Colonic mucosa (tissue), 4 donors: ENCODE measurements at regions not wholly inside any gene's neighbourhood (a gene's known extent, or its start where the extent isn't known, plus 50 kb on each side); places are given as distances from the start of the nearest gene placed in this dataset.
A peak's percentile ranks its signal among the peaks of the same experiment; 100 is the strongest.

Source experiments
- DNase-seq: peaks from one replicate; pipeline ENCODE4 v3.0.0-alpha.2; 2020
- H3K27ac ChIP-seq: fragments of 200-600 bp; one replicate; pipeline ENCODE4 v1.8.0; 2021
- H3K27me3 ChIP-seq: fragments of 200-600 bp; one replicate; pipeline ENCODE4 v1.8.0; 2021
- H3K36me3 ChIP-seq: fragments of 200-600 bp; one replicate; pipeline ENCODE4 v1.8.0; 2021
- H3K4me1 ChIP-seq: fragments of 200-600 bp; one replicate; pipeline ENCODE4 v1.8.0; 2021; ENCODE audit warnings: mild to moderate bottlenecking
- H3K4me3 ChIP-seq: fragments of 200-600 bp; one replicate; pipeline ENCODE4 v1.8.0; 2021
- H3K9ac ChIP-seq, 2 donors: one replicate each; pipeline ENCODE4 v1.7.0; 2013; ENCODE audit warnings: control low read depth in 2 of 2, low read depth in 2 of 2, low read length in 2 of 2
- H3K9me3 ChIP-seq: fragments of 200-600 bp; one replicate; pipeline ENCODE4 v1.8.0; 2021
- intact Hi-C: fragments of 100-400 bp; cut with DNase I; formaldehyde crosslinking; loops from one replicate; pipeline ENCODE4 v1.14.1; 2022
- TF ChIP-seq, protein P1 (sequence below): fragments of 200-600 bp; IDR thresholded peaks from one replicate; pipeline ENCODE4 v1.8.0; 2022; ENCODE audit warnings: antibody characterized with exemption, mild to moderate bottlenecking
- donor health status: healthy.
- donor health status: DM: no; HTN: no; CAD: no.
- donor health status: DM: no; HTN: no; CAD: no.

DNA sequence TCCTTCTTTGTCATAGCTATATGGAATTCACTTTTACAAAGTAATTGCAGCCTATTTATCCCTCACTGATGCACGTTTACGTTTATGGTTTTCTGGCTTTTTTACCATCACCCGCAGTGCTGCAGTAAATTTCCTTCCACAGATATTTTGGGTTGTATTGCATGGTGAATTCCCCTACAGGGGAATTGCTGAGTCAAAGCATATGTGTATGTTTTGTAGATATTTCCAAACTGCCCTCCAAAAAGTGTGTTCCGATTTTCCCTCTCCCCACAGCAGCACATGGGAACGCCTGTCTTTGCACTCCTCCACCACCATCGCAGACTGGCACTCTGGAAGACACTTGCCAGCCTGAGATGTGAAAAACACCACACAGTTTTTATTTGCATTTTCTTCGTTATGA, 80.6 kb upstream of the UXS1 start:
- H3K27ac ChIP-seq, result no peak overlapping the region
- no peaks in the 10 kb centered on the region for H3K4me1 ChIP-seq
- intact Hi-C loops, result no loop called here
- no peaks in the 10 kb centered on the region for H3K36me3 ChIP-seq
- H3K9me3 ChIP-seq, result no peaks in the 10 kb centered on the region
- peak; percentile 0 for DNase-seq
- TF ChIP-seq, protein P1, sequence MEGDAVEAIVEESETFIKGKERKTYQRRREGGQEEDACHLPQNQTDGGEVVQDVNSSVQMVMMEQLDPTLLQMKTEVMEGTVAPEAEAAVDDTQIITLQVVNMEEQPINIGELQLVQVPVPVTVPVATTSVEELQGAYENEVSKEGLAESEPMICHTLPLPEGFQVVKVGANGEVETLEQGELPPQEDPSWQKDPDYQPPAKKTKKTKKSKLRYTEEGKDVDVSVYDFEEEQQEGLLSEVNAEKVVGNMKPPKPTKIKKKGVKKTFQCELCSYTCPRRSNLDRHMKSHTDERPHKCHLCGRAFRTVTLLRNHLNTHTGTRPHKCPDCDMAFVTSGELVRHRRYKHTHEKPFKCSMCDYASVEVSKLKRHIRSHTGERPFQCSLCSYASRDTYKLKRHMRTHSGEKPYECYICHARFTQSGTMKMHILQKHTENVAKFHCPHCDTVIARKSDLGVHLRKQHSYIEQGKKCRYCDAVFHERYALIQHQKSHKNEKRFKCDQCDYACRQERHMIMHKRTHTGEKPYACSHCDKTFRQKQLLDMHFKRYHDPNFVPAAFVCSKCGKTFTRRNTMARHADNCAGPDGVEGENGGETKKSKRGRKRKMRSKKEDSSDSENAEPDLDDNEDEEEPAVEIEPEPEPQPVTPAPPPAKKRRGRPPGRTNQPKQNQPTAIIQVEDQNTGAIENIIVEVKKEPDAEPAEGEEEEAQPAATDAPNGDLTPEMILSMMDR, result no peak
- H3K4me3 ChIP-seq, result no peak overlapping the region
- no peaks in the 10 kb centered on the region for H3K27me3 ChIP-seq
- no peak overlapping the region for H3K9ac ChIP-seq

DNA sequence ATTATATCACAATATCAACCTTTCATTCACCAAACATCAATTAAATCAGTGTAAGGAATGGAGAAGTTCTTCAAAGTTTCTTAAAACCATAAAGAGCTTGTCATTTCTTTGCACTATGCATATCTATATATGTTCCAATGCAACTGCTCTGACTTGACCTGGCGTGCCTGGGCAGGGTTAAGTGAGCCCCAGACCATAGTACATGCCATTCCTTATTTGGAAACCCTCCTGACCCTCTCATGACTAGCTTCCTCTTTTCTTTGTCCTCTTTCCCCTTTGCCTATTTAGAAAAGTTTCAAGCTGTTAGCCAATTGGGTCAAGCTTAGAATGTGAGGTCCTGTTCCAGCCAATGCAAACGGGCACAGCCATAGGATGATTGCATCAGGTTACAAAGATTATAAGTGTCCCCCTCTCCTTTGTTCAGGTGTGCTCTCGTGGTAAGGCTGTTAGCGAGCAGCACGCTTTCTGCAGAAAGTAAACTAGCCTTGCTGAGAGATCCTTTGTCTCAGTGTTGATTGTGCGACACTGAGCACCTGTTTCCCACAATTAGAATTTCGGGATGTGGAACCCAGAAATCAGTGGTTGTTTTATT, 78.2 kb upstream of the UXS1 start:
- Histone ChIP-seq H3K27ac (no peak overlapping the region), H3K36me3 (no peaks in the 10 kb centered on the region), H3K9me3 (no peaks in the 10 kb centered on the region), H3K27me3 (no peaks in the 10 kb centered on the region), H3K9ac (no peak overlapping the region), H3K4me3 (no peak overlapping the region), H3K4me1 (no peaks in the 10 kb centered on the region)
- intact Hi-C loops, result no loop called here
- peak; percentile 9 for DNase-seq
- TF ChIP-seq, protein P1, result no peak

DNA sequence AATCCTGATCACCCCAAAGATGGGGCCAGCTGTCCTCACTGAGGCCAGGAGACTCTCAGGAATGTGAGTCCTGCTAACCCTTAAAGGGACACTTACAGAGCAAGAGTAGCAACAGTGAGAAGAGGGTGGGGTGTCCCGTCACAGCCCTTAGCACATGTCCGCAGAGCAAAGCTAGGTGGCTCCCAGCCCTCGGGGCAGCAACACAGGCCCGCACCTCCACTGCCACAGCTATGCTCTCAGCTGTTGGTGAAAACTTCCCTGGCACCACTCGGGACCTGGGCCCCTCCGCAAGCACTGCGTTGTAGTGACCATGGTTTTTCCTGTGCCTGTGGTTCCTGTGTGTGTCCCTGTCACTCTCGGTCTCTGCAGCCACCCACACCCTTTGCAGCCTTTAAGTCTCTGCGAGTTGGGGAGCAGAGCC, 76.4 kb upstream of the UXS1 start:
- peak; percentile 27 for DNase-seq
- Histone ChIP-seq H3K27me3 (no peaks in the 10 kb centered on the region), H3K4me3 (peak overlapping the region; percentile 31), H3K36me3 (no peaks in the 10 kb centered on the region), H3K27ac (no peak overlapping the region), H3K9ac (peak overlapping the region in 1 of 2 donors; percentile 12), H3K4me1 (no peaks in the 10 kb centered on the region), H3K9me3 (no peaks in the 10 kb centered on the region)
- intact Hi-C loops, result no loop called here
- TF ChIP-seq, protein P1, result no peak

DNA sequence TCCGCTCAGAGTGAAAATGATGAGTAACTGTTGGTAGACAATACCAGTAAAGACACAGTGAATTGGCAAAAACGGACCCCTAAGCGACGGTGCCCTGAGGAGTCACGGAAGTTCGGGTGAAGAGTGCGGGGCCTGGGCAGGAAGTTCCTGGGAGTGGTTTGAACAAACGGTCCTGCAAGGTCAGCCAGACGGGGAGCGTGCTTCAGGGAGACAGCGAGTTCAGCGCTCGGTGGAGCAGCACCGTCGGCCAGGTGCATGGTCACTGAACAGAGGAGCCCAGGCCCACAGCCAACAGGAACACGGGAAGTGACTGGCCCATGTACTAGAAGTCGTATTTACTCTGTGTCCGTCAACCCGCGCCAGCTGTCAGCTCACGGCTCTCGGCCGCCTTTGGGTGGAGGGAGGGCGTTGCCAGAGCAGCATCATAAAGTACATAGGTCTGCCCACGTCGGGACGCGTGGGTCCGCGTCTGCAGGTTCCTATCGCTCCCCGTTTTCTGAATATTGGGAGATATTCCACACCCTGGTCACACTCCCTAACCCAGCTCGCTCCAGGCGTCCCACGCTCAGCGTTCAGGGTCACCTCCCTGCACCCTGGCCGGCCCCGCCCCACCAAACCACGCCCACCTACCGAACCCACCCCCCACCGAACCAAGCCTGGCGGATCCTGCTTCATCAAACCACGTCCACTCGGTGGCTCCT, 75.6 kb upstream of the UXS1 start:
- peak; percentile 86 for DNase-seq
- Histone ChIP-seq H3K4me3 (peak overlapping the region; percentile 31), H3K27ac (no peak overlapping the region), H3K36me3 (no peaks in the 10 kb centered on the region), H3K27me3 (no peaks in the 10 kb centered on the region), H3K9me3 (no peaks in the 10 kb centered on the region), H3K4me1 (no peaks in the 10 kb centered on the region), H3K9ac (no peak overlapping the region)
- TF ChIP-seq, protein P1, result no peak
- intact Hi-C loops, result no loop called here

- no peak for DNase-seq
- TF ChIP-seq, protein P1, result no peak
- Histone ChIP-seq H3K4me3 (no peak overlapping the region), H3K27me3 (no peaks in the 10 kb centered on the region), H3K36me3 (no peaks in the 10 kb centered on the region), H3K27ac (no peak overlapping the region), H3K4me1 (no peaks in the 10 kb centered on the region), H3K9ac (no peak overlapping the region), H3K9me3 (no peaks in the 10 kb centered on the region)
- intact Hi-C loops, result no loop called here
Measured at GRCh38 chr2:106267997-106268396, 73.9 kb upstream of the UXS1 start.
